ENCODE measurements at regions not wholly inside any gene's neighbourhood (a gene's known extent, or its start where the extent isn't known, plus 50 kb on each side); places are given as distances from the start of the nearest gene placed in this dataset.

- no peak for TF ChIP-seq CTCF (IDR thresholded peaks at IDR 0.05; ENCODE audit: control extremely low read depth in 1 of 3, insufficient read depth in 1 of 3, low read depth in 1 of 3, low read length in 3 of 3)
Measured at GRCh38 chr2:16094811-16095210, 154.5 kb downstream of the MYCN start (continued).

Data from H1 (cell line).